Putamen (tissue), 1 donor: ENCODE measurements at regions not wholly inside any gene's neighbourhood (a gene's known extent, or its start where the extent isn't known, plus 50 kb on each side); places are given as distances from the start of the nearest gene placed in this dataset.

Experiments used
- DNase-seq: peaks from one replicate; pipeline ENCODE4 v3.0.0-alpha.2; 2016; ENCODE audit warnings: low spot score

GRCh38 chr1:30268923-30269666, 454.3 kb downstream of the MATN1 start:
- no peak for DNase-seq

GRCh38 chr1:30267856-30268255, 455.5 kb downstream of the MATN1 start:
- no peak for DNase-seq

- DNase-seq = no peak
These were observed 456.3 kb downstream of the MATN1 start for GRCh38 chr1:30267046-30267445.

- no peak for DNase-seq
These were observed 458.0 kb downstream of the MATN1 start for GRCh38 chr1:30265127-30266070.

GRCh38 chr1:30264672-30265025, 458.7 kb downstream of the MATN1 start:
- no peak for DNase-seq

- no peak for DNase-seq
These were observed 459.3 kb downstream of the MATN1 start for GRCh38 chr1:30263888-30264671.

- DNase-seq = no peak
These were observed 460.0 kb downstream of the MATN1 start for GRCh38 chr1:30263405-30263804.

GRCh38 chr1:30262158-30262557, 461.2 kb downstream of the MATN1 start:
- no peak for DNase-seq

- no peak for DNase-seq
These were observed 463.1 kb downstream of the MATN1 start for GRCh38 chr1:30260318-30260717.

GRCh38 chr1:30259631-30260030, 463.8 kb downstream of the MATN1 start:
- no peak for DNase-seq

GRCh38 chr1:30258876-30259275, 464.5 kb downstream of the MATN1 start:
- DNase-seq = no peak

- no peak for DNase-seq
These were observed 464.9 kb downstream of the MATN1 start for GRCh38 chr1:30258471-30258870.

- no peak for DNase-seq
These were observed 465.5 kb downstream of the MATN1 start for GRCh38 chr1:30257742-30258380.

GRCh38 chr1:30257322-30257721, 466.1 kb downstream of the MATN1 start:
- DNase-seq = no peak

GRCh38 chr1:30256911-30257310, 466.5 kb downstream of the MATN1 start:
- DNase-seq = no peak

GRCh38 chr1:30255111-30255724, 468.2 kb downstream of the MATN1 start:
- no peak for DNase-seq

- no peak for DNase-seq
These were observed 469.5 kb downstream of the MATN1 start for GRCh38 chr1:30253807-30254440.

GRCh38 chr1:30253361-30253760, 470.0 kb downstream of the MATN1 start:
- DNase-seq = no peak

GRCh38 chr1:30250984-30251850, 472.2 kb downstream of the MATN1 start:
- no peak for DNase-seq
